ENCODE measurements at regions not wholly inside any gene's neighbourhood (a gene's known extent, or its start where the extent isn't known, plus 50 kb on each side); places are given as distances from the start of the nearest gene placed in this dataset.

DNA sequence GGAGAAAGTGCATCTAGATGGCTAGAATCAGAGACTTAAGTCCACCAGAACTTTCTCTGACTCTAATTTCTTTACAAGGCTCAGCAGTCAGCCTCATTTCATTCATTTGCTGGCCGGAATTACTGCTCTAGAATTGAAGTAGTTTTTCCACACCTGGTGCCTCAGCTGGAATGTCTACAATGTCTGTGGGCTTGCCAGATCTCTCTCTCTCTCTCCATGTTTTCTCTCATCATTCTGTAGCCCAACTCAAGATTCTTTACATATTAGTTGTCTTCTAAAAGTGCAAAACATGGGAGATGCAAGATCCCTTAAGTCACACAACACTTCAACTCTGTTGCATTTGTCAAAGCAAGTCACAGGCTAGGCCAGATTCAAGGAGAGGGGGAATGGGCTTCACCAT lies 103.9 kb upstream of the TAF11L2 start:
- TF ChIP-seq, protein P1, sequence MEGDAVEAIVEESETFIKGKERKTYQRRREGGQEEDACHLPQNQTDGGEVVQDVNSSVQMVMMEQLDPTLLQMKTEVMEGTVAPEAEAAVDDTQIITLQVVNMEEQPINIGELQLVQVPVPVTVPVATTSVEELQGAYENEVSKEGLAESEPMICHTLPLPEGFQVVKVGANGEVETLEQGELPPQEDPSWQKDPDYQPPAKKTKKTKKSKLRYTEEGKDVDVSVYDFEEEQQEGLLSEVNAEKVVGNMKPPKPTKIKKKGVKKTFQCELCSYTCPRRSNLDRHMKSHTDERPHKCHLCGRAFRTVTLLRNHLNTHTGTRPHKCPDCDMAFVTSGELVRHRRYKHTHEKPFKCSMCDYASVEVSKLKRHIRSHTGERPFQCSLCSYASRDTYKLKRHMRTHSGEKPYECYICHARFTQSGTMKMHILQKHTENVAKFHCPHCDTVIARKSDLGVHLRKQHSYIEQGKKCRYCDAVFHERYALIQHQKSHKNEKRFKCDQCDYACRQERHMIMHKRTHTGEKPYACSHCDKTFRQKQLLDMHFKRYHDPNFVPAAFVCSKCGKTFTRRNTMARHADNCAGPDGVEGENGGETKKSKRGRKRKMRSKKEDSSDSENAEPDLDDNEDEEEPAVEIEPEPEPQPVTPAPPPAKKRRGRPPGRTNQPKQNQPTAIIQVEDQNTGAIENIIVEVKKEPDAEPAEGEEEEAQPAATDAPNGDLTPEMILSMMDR (conservative IDR thresholded peaks at IDR 0.05; ENCODE audit: low read depth, low read length) = no peak
- TF ChIP-seq EZH2 (IDR thresholded peaks at IDR 0.05; ENCODE audit: borderline replicate concordance, low read depth, low read length, poor library complexity, severe bottlenecking) = no peak
- no TSS peak for BruUV-seq (replicated peaks)
- Histone ChIP-seq H3K27me3 (replicated peaks; ENCODE audit: insufficient read depth, low read depth, low read length, poor library complexity) (no peaks in the 10 kb centered on the region), H3K36me3 (ENCODE audit: insufficient read depth, low read length, poor library complexity, severe bottlenecking) (no peaks in the 10 kb centered on the region), H3K4me1 (ENCODE audit: insufficient read depth, low read length, poor library complexity, severe bottlenecking) (peaks cover 12% of the 10 kb centered on the region), H3K4me3 (ENCODE audit: low read depth, low read length, poor library complexity, severe bottlenecking) (no peak overlapping the region), H3K27ac (ENCODE audit: low read depth, low read length, poor library complexity, severe bottlenecking) (no peak overlapping the region), H3K9me3 (ENCODE audit: low read depth, low read length, poor library complexity, severe bottlenecking) (no peaks in the 10 kb centered on the region)
- CTCF ChIA-PET = no interaction called here
- POLR2A ChIA-PET (ENCODE audit: low non-redundant PET) = no interaction called here
- intact Hi-C loops (cut with micrococcal nuclease; ENCODE audit: unreplicated experiment) = no loop called here
- no peak for DNase-seq (ENCODE audit: low spot score)

DNA sequence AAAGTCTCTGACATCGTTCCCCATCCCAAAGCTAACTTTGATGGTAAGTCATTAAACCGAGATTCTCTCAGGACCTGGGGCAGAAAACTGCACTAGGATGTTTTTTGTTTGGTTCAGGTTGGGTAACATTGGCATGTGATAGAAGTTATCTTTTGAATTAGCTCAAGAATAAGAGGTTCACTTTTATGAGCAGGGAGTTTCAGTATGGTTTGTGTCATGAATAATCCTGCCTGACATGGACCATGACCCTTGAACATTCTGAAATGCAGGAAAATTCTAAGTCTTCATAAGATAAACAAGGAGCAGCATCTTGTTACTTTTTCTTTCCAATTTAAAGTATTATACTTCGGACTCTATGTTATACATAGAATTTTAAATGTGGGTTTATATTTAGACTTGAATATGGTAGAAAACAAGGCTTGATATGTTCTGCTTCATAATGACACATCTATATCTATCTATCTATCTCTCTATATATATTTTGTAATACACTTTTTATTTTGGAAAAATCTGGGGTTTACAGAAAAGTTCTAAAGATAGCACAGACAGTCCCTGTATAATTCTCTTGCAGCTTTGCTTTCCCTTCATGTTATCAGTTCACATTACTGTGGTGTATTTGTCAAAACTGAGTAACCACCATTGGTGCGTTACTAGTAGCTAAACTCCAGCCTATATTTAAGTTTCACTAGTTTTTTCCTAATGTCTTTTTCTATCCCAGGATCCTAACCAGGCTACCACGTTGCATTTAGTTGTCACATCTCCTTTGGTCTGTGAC lies 102.7 kb upstream of the TAF11L2 start:
- peaks cover 13% of the 10 kb centered on the region for H3K4me1 ChIP-seq (ENCODE audit: insufficient read depth, low read length, poor library complexity, severe bottlenecking)
- no peak for DNase-seq (ENCODE audit: low spot score)
- ChIA-PET POLR2A (ENCODE audit: low non-redundant PET) (no interaction called here), CTCF (no interaction called here)
- H3K36me3 ChIP-seq (ENCODE audit: insufficient read depth, low read length, poor library complexity, severe bottlenecking) = no peaks in the 10 kb centered on the region
- TF ChIP-seq, protein P1 (conservative IDR thresholded peaks at IDR 0.05; ENCODE audit: low read depth, low read length) = no peak
- no peak for TF ChIP-seq EZH2 (IDR thresholded peaks at IDR 0.05; ENCODE audit: borderline replicate concordance, low read depth, low read length, poor library complexity, severe bottlenecking)
- intact Hi-C loops (cut with micrococcal nuclease; ENCODE audit: unreplicated experiment) = no loop called here
- no TSS peak for BruUV-seq (replicated peaks)
- no peak overlapping the region for H3K27ac ChIP-seq (ENCODE audit: low read depth, low read length, poor library complexity, severe bottlenecking)
- no peak overlapping the region for H3K4me3 ChIP-seq (ENCODE audit: low read depth, low read length, poor library complexity, severe bottlenecking)
- no peaks in the 10 kb centered on the region for H3K27me3 ChIP-seq (replicated peaks; ENCODE audit: insufficient read depth, low read depth, low read length, poor library complexity)
- no peaks in the 10 kb centered on the region for H3K9me3 ChIP-seq (ENCODE audit: low read depth, low read length, poor library complexity, severe bottlenecking)

DNA sequence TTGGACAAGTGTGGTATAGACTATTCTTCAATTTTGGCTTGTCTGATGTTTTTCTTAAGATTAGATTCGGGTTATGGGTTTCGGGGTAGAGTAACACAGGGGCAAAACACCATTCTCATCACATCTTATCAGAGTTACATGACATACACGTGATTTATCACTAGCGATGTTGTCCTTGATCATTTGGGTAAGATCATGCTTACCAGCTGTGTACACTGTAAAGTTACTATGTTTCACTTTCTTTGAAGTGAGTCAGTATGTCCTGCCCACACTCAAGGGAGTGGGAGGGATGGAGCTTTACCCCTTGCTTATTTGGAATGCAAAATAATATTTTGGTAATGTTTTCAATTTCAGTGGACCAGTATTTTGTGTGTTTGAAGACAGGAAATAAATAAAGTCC lies 101.8 kb upstream of the TAF11L2 start:
- CTCF ChIA-PET = no interaction called here
- no peak overlapping the region for H3K4me3 ChIP-seq (ENCODE audit: low read depth, low read length, poor library complexity, severe bottlenecking)
- no peak overlapping the region for H3K27ac ChIP-seq (ENCODE audit: low read depth, low read length, poor library complexity, severe bottlenecking)
- intact Hi-C loops (cut with micrococcal nuclease; ENCODE audit: unreplicated experiment) = no loop called here
- no peaks in the 10 kb centered on the region for H3K27me3 ChIP-seq (replicated peaks; ENCODE audit: insufficient read depth, low read depth, low read length, poor library complexity)
- no peaks in the 10 kb centered on the region for H3K9me3 ChIP-seq (ENCODE audit: low read depth, low read length, poor library complexity, severe bottlenecking)
- no peak for TF ChIP-seq EZH2 (IDR thresholded peaks at IDR 0.05; ENCODE audit: borderline replicate concordance, low read depth, low read length, poor library complexity, severe bottlenecking)
- TF ChIP-seq, protein P1 (conservative IDR thresholded peaks at IDR 0.05; ENCODE audit: low read depth, low read length) = no peak
- H3K4me1 ChIP-seq (ENCODE audit: insufficient read depth, low read length, poor library complexity, severe bottlenecking) = peaks cover 20% of the 10 kb centered on the region
- no TSS peak for BruUV-seq (replicated peaks)
- no peaks in the 10 kb centered on the region for H3K36me3 ChIP-seq (ENCODE audit: insufficient read depth, low read length, poor library complexity, severe bottlenecking)
- POLR2A ChIA-PET (ENCODE audit: low non-redundant PET) = no interaction called here
- no peak for DNase-seq (ENCODE audit: low spot score)
